ENCODE measurements at regions not wholly inside any gene's neighbourhood (a gene's known extent, or its start where the extent isn't known, plus 50 kb on each side); places are given as distances from the start of the nearest gene placed in this dataset.

- DNase-seq (ENCODE audit: low spot score) = no peak
- no peak for TF ChIP-seq CTCF (IDR thresholded peaks at IDR 0.05; ENCODE audit: extremely low read depth, missing control alignments)
These were observed 139.7 kb downstream of the DDX1 start for GRCh38 chr2:15731213-15731888.

GRCh38 chr2:15731889-15732271, 140.2 kb downstream of the DDX1 start:
- no peak for TF ChIP-seq CTCF (IDR thresholded peaks at IDR 0.05; ENCODE audit: extremely low read depth, missing control alignments)
- DNase-seq (ENCODE audit: low spot score) = no peak

GRCh38 chr2:15732341-15733077, 140.8 kb downstream of the DDX1 start:
- TF ChIP-seq CTCF (IDR thresholded peaks at IDR 0.05; ENCODE audit: extremely low read depth, missing control alignments) = no peak
- peak; percentile 65 for DNase-seq (ENCODE audit: low spot score)

GRCh38 chr2:15733867-15734673, 142.4 kb downstream of the DDX1 start:
- DNase-seq (ENCODE audit: low spot score) = no peak
- no peak for TF ChIP-seq CTCF (IDR thresholded peaks at IDR 0.05; ENCODE audit: extremely low read depth, missing control alignments)

- DNase-seq (ENCODE audit: low spot score) = no peak
- TF ChIP-seq CTCF (IDR thresholded peaks at IDR 0.05; ENCODE audit: extremely low read depth, missing control alignments) = no peak
These were observed 143.2 kb downstream of the DDX1 start for GRCh38 chr2:15734674-15735483.

- TF ChIP-seq CTCF (IDR thresholded peaks at IDR 0.05; ENCODE audit: extremely low read depth, missing control alignments) = no peak
- no peak for DNase-seq (ENCODE audit: low spot score)
These were observed 144.0 kb downstream of the DDX1 start for GRCh38 chr2:15735484-15736326.
